ENCODE measurements at regions not wholly inside any gene's neighbourhood (a gene's known extent, or its start where the extent isn't known, plus 50 kb on each side); places are given as distances from the start of the nearest gene placed in this dataset.

DNA sequence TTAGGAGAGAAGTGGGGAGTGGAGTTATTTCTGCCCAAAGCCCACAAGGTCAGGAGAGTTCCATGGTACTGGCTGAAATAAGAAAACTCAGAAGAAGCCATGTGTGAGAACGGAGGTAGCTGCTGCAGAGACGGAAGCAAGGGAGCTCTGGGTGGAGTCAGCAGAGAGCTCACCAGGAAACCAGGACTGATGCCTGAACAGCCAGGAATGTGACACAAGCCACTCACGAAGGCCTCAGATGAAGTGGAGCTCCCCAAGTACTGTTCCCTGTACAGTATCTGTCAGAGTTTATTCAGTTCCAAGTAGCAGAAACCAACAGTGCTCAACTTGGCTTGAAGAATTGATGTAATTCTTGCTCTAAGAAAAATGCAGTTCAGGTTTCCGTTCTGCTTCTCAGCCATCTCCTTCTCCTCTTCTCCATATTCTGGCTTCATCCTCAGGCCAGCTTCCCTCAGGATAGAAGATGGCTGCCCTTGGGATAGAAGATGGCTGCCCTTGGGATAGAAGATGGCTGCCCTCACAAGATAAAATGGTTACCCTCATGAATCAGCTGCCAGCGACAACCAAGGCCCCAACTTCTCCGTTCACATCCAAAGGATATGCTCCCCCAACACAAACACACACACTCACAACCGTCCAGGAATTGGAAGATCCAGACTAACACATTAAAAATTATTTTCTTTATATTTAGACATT is 117.4 kb upstream of the SH3BP4 start:
- no peak for DNase-seq

DNA sequence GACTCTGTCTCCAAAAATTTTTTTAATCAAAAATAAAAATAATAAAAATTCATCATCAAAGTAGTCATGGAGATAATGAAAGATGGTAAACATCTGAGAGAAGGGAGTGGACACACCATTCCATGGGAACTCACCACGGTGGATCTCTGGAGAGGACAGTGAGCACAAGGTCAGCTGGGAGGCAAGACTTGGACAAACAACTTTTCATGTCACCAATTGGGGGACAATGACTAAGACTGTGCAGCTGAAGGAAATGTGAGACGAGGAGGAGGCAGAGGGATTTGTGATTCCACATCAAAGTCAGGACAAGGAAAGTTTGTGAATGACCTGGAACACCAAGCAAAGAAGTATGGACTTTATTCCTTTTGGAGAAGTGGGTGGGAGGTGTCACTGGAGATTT is 121.0 kb upstream of the SH3BP4 start:
- DNase-seq: no peak

DNA sequence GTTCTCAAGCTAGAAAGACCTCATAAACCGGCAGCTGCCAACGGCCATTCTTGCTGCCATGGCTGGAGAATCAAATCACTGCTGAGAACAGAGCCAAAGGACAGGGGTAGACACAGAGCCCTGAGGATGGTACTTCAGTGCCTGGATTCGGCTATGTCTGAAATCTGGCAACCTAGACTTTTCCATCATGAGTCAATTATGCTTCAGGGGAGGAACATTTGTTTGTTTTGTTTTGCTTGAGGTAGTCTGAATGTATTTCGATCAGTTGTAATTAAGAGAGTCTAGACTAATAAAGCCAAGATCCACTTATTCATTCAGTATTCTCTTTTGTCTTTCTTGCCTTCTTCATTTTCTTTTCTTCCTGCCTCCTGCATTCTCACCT is 122.8 kb upstream of the SH3BP4 start:
- no peak for DNase-seq

DNA sequence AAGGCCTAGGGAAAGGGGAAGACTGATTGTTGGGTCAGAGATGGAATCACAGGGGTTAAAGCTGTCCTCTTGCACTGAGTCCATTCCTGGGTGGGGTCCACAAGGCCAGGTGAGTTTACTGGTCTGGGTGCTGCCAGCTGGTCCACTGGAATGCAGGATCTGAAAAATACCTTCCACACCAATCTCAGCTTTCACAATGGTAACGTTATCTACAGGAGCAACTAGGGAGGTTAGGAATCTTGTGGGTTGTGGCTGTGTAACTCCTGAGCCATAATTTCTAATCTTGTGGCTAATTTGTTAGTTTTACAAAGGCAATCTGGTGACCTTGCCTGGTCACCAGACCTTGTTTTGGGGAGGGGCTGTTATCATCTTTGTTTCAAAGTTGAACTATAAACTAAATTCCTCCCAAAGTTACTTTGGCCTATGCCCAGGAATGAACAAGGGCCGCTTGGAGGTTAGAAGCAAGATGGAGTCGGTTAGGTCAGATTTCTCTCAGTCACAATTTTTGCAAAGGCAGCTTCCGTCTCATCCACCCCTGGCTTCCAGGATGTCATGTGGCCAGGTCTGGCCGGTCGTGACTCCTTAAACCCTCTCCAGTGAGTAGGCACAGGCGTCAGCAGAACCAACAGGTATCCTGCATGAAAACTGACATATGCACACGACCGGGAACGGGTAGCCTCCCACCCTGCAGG is 123.3 kb upstream of the SH3BP4 start:
- no peak for DNase-seq

DNA sequence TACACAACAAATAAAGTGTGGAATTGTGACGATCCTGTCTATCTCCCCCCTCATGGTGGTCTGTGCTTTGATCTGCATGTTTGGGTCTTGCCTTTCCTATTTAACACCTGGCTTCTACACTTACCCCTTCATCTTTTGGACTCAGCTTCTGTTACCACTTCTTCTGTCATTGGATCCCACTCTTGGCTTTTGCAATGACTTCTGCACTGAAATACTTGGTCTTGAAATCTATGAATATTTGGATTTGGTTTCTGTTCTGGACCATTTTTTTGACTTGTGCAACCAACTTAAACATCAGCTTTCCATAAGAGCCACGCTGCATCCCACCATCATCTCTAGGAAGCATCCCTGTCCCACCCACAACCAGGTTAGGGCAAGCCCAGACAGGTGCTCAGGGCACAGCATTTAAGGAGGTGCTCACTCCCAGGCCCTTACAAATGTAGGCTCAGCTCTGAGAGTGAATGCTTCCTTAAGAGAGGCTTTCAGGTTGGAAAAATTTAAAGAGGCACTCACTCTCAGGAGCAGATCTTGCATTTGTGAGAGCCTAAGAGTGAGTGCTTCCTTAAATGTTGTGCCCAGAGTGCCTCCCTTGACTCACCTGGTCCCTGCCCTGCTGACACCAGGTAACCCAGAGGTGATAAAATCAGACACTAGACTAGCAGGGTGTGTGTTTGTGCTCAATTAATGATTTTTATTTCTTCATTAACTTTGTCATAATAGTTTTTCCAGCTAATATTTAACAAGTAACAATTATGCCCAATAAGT is 124.5 kb upstream of the SH3BP4 start:
- DNase-seq: no peak

DNA sequence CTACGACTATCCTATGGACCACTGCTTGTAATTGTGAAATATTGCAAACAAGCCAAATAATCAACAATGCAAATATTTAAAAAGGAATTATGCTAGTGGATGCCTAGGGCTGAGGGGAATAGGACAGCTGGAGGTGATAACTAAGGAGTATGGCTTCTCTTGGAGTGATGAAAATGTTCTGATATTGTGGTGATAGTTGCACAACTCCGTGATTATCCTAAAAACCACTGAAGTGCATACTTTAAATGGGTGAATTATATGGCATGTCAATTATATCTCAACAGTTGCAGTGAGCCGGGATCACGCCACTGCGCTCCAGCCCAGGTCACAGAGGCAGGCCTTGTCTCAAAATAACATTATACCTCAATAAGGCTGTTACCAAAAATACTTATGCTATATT is 125.1 kb upstream of the SH3BP4 start:
- DNase-seq: no peak

DNA sequence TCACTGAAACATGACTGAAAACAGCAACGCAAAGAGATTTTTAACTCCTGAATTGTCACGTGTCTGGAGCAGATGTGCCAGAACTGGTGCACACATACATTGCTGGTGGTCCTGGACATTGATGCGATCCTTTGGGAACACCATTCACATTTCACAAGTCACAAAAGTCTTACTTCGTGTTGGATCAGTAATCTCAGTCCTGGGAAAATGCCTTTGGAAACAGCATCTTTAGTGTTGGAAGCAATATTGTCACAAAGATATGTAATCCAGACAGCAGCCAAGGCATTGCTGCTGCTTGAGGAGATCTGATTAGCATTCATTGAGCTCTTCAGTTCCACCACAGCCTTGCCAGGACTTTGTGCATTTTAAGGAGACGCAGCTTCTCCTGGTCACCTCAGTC is 126.2 kb upstream of the SH3BP4 start:
- DNase-seq: no peak

DNA sequence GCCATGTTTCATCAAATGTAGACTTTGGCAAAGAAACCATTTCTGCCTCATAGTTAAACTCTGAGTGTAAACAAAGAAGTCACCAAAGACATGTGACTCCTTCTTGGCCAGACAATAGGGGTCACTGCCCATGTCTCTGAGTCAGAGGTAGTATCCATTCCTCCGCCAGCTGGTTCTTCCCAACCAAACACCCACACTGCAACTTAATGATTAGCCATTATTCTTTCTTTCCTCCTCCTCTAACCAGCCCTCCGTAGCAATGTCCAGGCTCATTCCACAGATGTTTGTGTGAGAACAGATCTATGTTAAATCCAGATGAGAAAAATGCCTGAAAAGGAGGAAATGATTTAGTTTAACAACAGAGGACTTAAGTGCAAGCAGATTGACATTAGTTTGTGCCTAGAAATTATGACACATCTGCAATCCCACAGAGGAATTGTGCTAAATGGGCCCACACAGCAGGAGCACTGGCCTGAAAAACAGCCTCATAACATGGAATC is 127.9 kb upstream of the SH3BP4 start:
- no peak for DNase-seq

DNA sequence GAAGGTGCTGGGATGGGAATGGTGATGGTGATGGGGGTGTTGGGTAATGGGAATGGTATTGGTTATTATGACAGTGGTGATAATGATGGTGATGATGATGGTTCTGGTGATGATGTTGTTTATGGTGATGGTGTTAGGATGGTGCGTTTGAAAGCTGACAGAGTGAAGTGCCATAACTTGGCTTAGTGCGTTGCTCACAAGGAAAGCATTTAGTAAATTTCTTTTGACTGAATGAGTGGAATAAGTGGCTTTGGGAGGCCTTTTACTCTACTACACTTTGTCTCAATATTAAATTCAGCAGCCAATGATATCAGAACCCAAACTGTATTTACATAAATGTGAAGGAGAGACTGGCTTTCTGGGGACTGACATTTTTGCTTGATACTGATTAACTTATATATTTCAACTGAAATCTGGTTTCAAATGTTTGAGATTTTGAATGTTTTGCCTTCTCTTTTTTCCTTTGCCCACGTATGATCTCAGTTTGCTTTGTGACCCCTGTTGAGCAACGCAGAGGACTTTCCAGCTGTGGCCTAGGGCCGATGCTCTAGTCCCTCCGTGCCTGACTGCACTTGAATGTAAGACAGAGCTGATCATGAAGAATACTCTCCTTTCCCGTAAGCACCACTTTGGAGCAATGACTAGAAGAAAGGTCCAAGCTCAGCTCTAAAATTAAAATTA is 128.5 kb upstream of the SH3BP4 start:
- DNase-seq: no peak

DNA sequence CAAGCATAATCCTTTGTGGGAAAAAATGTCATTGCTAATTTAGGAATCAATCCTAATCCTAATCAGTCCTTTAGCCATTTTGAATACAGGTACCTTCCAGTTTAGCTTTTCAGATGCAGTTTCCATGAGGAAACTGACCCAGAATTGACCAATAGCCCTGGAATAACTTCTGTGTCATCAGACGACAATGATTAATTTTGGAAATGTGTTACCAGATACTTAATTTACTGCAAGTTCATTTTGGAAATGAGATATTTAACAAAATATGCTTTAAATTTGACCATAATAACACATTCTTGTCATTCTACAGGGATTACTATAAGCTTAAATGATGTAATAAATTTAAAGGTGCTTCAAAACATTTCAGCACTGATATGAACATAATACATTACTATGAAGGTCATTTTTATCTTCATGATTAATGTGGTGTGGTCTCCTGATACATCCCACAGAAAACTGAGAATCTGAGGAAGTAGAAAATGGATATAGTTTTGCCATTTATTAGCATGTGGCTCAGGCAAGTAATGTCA is 129.8 kb upstream of the SH3BP4 start:
- no peak for DNase-seq

DNA sequence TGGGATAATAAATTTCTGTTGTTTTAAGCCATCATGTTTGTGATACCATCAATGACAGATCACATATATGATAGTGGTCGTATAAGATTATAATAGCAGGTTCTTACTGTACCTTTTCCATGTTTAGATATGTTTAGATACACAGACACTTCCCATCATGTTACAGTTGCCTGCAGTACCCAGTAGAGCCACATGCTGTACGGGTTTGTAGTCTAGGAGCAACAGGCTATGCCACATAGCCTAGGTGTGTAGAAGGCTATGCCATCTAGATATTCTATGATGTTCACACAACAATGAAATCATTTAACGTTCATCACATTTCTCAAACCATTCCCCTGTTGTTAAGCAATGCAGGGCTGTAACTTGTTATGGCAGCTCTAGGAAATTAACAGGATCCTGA is 132.9 kb upstream of the SH3BP4 start:
- no peak for DNase-seq

DNA sequence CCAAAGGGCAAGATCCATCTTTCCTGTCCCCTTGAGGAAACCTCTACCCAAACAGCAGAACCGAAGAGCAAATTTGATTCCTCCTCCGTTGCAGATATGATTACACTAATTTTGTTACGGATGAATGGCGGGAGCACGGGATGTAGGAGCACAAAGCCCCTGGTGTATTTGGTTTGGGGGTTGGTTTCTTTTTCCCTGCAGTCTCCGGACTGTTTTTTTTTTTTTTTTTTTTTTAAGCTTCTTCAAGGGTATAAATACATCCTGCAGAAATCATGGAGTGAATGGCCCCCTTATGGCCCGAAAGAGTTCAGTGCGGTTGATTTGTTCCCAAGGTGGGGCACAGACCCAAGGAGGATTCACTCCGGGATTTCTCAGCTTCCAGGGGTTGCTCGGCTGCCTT is 135.3 kb upstream of the SH3BP4 start:
- no peak for DNase-seq

DNA sequence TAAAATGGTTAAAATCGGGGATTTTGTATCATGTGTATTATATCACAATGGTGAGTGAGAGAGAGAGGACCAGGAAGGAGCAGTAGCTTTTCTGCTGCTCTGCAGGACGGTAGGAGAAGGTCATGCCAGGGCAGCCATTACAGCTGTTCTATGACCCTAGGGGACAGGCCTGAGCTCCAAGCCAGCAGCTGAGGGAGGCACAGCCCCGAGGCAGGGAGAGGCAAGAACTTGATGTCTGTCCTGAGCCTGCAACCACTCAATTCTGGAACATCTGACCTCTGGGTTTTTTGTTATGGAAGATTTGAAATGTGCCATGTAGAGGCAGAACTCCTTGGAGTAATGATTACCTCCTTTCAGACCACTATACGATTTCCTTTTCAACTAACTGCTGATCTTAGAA is 135.8 kb upstream of the SH3BP4 start:
- DNase-seq: no peak

DNA sequence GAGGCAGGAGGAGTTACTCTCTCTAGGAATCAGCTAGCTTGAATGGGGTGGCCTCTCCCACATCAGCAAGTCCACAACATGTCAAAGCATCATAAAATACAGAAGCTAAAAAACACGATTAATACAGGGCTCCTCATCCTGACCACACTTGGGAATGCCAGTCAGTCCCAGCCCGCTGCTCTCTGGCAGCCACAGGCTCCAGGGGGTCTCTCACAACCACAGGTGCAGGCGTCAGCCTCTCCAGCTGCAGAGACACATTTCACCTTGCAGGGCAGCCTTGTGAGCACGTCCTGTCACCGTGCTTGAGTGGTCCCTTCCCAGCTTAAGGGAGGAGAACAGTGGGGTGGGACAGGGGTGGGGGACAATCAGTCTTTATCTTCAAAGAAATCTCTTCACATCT is 137.4 kb upstream of the SH3BP4 start:
- DNase-seq: no peak

DNA sequence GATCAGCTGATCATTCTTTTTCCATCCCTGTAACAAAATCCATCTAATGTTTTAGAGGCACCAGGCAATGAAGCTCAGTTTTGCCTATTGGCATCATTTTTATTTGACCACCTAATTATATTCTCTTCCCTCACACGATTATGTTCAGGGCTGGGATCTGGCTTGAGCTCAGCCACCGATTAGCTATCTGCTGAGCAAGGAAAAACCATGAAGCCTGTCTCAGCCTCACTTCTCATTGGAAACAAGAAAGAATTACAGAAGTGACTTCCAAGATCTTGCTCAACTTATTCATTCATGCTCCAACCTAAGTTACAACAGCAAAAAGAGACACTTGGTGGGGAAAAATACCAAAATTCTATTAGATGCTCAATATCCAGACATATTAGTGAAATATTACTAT is 139.0 kb upstream of the SH3BP4 start:
- no peak for DNase-seq

DNA sequence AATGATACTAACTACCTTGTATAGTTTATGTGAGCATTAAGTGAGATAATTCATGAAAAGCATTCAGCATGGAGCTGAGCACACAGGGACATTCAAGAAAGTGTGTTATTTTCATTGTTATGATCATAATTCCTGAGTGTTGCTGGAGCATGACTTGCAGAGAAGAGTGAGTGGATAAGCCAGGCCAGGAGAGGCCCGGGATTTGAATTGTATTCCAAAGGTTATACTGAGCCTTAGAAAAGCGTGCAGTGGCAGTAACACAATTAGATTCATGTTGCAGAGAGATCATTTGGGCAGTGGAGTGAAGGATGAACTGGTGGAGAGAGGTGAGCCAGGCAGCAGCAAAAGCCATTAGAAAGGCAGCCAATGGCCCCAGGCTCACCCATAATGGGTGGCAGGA is 142.9 kb upstream of the SH3BP4 start:
- DNase-seq: no peak

DNA sequence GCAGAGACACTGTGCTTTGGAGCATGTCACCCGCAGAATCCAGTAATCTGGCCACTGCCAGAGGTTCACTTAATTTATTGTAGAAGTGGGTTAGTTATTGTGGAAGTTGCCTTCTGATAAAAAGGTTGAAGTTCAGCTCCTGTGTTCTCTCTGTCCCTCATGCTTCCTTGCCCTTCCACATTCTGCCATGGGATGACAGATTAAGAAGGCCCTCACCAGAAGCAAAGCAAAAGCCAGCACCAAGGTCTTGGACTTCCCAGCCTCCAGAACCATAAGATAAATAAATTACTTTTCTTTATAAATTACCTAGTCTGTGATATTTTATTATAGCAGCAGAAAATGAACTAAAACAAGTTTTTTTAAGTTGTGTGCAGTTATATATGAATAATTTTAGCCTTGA is 145.0 kb upstream of the SH3BP4 start:
- no peak for DNase-seq

DNA sequence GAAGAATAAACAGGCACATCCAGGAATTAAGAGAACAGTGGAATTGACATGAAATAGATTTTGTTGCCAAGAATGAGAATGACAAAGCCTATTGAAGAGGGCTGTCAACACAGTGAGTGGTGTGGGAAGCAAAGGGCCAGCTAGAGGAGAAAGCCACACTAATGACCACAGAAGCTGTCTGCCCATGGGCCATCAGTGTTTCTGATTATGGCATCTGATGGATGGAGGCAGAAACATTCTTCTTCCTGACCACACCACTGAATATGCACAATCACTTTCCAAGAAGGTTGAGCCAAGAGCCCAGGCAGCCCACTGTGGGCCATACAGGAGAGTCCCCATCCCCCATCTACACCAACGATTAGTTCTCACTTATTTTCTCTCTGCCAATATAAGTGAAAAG is 146.0 kb upstream of the SH3BP4 start:
- no peak for DNase-seq

DNA sequence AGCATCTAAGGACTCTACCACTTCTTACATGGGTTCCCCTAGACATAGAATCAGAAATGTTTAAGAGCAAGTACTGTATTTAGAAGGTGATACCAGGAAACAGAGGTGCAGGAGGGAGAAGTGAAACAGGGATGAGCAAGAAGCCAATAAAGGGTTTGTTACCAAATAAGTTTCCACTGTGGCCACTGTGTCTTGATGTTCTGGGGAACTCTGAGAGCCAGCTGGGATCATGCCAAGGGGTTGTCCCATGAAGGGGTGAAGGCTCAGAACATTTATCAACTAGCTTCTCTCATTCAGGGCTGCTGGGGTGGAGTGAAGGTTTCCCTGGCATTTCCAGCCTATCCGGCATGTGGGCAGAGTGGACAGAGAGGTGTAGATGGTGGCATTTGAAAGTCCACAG is 147.1 kb upstream of the SH3BP4 start:
- no peak for DNase-seq

DNA sequence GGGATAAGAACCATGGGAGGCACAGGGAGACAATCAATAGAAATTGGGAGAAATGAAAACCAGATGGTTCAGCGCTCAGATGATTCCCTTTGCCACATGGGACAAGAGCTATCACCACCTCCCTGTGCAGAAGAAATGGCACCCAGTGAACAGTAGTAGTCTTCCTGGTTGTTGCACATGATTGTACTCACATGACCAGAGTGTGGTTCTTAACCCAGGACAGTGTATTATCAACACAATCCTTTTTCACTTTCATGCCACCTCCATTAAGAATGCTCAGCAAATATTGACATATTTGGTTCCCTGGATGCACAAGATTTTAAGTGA is 149.0 kb upstream of the SH3BP4 start:
- no peak for DNase-seq

DNA sequence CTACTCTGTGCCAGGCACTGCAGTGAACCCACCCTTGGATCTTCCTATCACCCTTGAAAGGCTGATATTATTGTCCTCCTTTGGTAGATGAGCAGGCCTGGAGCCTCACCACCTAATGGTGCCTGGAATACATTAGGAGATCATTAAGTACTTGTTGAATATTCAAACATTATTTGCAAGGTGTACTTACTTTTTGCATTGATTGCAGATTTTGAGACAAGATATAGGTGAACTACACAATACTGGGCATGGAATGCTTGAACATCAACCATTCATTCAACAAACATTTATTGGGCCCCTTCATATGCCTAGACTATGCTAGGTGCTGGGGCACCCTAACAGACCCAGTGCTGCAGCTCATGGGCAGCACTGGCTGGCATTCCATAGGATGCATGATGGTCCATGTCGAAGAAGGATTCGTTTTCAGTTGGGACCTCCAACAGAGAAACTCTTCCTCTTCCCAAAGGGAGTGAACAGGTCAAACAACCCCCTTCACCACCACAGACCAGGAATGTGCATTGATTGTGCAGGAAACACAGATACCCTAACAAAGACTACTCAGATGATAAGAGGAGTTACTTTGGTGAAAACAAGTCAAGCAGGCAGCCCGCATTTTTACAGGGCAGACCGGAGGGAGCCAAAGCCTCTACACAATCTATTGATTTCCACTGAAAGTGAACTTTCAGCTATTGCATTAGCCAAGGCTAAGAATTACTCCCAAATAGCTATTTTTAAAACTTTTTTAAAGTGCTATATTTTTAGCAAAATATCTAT is 149.6 kb upstream of the SH3BP4 start:
- DNase-seq: no peak

DNA sequence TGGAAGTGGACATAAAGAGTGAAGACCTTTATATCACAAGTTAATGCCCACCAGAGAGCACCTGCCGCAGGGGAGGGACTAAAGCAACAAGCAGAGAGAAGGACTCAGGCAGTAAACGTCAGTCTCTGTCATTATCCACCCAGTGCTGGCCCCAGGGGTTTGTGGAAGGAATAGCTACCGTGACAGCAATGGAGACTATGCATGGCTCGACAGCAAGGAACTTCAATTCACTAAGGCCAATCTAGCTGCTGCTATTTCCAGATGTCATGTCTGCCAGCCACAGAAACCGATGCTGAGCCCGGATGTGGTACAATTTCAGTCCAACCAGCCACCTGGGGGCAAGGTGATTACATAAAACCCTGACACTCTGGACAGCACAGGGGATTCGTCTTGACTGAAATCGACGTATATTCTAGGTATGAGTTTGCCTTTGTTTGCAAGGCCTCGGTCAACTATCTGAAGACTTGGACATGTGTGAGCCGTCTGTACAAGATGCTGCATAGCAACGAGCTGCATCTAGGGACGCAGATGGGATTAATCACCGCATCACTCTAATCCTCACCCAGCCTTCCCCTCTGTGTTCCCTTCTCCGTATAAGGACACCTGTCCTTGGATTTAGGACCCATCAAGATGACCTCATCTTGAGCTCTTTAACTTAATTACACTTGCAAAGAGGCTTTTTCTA is 154.1 kb upstream of the SH3BP4 start:
- DNase-seq: no peak
